Epidermal melanocyte (primary cell): ENCODE measurements at regions not wholly inside any gene's neighbourhood (a gene's known extent, or its start where the extent isn't known, plus 50 kb on each side); places are given as distances from the start of the nearest gene placed in this dataset.

Experiments used
- DNase-seq: peaks from one replicate; pipeline ENCODE4 v3.0.0; 2011; ENCODE audit warnings: low spot score; ENCODE audit not compliant: insufficient read length

DNA sequence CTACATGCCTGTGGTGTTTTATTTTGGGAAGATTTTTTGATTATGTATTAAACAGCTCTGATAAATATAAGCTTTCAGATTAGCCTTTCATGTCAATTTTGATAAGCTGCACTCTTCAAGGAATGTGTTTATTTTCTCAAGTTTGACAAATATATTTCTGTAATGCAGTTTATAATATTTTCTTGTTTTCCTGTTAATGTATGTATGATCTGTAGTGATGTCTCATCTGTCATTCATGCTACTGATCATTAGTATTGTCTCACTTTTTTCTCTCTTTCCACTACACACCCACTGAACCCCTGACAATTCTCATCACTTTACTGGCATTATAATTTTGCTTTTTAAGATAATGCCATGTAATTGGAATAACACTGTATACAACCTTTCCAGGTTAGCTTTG is 100.9 kb downstream of the TMEM18 start:
- DNase-seq, result no peak

DNA sequence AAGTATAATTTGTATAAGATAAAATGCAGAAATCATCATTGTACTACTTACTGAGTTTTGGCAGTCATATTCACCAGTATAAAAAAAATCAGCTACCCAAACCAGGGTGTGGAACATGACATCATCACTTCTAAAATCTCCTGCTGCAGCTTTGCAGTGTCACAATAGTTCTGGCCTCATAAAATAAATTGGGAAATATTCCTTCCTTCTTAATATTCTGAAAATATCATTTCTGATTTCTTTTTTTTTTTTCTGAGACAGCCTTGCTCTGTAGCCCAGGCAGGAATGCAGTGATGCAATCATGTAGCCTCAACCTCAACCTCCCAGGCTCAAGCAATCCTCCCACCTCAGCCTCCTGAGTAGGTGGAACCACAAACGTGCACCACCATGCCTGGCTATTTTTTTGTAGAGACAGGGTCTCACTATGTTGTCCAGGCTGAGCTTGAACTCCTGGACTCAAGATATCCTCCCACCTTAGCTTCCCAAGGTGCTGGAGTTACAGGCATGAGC is 101.4 kb downstream of the TMEM18 start:
- no peak for DNase-seq

DNA sequence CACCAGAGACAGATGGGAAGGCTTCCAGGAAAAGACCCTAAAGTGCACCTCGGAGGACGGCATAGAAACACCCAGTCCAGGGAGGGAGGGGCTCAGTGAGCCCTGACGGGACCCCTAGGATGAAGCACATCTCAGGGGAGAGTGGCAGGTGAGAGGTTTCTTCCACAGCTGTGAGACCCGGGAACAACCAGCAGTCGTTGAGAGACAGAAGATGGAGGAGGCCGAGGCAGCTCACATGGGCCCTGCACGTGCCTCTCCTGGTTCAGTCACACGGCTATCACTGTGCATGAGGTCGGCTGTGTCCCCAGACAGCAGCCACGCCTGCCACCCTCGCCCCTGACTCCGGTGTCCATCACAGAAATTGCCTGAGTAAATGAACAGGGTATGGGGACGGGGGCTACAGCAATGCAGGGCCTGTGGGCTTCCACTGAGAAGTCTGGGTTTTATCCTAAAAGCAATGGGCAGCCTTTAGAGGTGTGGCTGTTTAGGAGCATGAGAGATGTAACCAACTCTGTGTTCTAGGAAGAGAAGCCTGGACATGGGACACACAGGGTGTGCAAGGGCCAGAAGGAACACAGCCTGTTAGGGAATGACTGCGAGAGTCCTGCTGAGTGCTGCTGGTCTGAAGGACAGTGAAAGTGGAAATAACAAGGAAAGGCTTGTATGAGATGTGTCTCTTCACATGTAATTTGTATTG is 102.0 kb downstream of the TMEM18 start:
- no peak for DNase-seq

DNA sequence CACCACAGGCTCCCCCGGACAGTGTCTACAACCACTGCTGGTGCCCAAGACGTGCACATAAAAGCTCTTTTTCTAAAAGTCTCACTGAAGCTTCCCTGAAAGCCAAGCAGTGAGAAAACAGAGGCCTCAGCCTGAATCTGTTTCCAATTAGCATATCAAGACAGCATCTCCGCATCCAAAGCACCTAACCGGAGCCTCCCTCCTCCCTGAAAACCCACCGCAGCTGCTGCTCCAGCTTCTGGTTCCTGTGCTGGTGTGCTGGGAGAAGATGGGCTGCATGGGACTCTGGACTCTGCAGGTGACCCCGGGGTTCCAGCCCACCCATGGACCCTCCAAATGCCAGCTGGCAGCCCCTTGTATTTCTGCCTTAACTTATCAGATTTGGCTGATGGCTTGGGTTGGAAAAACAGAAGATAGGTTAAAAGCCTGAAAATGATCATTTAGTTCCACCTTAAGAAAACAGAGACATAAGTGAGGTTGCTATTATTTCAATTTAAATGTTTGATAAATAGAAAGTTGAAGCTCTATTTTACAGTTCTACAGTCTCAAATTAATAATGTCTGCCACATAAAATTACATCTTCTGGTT is 103.3 kb downstream of the TMEM18 start:
- no peak for DNase-seq

DNA sequence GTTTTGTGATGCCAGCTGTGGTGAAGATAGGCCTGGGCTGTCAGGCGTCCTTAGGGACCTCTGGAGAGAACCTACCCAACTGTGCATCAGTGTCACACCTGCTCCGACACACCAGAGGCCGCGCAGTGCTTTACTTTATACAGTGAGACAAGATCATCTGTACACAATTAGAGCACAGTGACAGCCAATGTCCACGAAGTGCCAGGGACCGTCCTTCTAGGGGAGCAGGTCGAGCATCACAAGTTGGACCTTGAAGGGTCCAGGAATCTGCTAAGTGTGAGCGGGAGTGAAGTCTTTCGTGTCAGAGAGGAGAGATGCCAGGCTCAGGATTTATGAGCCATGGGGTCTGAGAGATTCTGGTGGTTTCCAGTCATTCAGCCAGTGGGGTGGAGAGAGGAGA is 104.2 kb downstream of the TMEM18 start:
- no peak for DNase-seq

DNA sequence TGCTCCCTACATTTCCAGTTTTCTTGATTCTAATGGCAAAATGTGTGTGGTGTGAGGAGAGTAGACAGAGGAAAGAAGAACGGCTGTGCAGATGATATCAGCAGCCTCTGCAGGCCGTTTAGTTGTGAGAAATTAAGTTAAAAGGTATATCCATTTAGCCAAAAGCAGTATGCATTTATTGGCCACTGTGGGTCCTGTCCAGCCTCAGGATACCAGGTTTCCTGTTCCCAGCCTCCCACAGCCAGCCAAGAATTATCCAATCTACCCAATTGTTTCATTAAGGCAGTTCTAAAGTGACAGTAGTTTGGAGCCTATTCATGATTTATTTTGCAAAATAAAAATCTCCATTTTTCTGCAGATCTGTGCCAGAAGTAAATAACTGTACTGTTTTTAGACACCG is 107.5 kb downstream of the TMEM18 start:
- no peak for DNase-seq

DNA sequence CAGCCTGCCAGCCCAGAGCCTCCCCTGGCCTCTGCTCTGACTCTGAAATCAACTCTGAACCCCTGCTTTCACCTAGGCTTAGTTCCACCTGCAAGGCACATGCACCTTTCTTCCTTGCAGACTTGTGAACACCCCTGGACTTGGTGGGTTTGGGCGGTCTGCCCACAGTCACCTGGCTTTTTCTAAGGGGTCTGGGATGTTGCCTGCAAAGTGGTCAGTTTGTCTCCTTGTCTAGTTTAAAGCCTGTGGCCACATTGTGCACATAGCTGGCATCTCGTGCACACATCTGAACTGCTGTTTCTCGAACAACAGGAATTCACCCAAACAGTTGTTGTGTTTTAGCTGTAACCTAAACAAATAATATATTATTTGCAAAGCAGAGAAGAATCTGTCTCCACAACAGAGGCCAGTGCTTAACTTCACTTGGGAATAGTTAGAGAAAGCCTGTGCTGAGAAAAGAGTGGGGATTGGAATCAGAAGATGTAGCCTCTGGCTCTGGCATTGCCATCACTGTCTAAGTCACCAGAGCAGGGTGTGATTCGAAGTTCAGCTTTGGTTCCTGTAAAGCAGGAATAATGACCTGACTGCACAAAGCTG is 108.5 kb downstream of the TMEM18 start:
- DNase-seq, result no peak

DNA sequence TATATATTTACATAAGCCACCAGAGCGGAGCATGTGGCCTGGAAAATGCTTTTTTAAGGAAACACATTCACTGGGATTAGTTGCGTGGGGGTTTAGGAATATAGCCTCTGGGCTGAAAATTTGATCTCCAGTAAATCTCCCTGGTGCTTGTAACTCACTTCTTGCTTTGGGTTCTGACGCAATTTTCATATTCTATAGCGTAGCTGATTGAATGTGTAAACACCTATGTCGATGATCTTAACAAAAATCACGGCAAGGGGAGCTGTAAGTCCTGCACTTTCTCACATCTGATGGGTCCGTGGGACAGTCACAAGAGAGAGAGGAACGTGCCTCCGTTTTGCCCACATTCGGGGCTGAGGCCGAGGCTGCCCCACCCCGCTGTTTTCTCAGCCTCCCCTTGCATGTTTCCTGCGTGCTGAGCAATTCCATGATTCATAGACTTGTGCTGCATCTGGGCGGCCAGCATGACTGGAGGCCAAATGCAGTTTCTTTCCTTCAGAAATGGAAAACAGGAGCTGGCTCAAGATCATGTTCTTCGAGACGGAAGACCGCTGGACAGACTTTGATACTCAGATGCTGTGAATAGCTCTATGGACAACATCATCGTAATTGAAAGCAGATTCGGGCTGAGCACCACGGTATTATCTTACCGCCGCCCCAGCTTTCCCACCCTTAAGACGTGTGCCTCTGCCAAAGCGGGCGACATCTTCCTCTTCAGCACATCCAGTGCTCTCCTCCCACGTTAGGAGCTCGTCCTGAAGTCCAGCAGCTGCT is 109.2 kb downstream of the TMEM18 start:
- no peak for DNase-seq

DNA sequence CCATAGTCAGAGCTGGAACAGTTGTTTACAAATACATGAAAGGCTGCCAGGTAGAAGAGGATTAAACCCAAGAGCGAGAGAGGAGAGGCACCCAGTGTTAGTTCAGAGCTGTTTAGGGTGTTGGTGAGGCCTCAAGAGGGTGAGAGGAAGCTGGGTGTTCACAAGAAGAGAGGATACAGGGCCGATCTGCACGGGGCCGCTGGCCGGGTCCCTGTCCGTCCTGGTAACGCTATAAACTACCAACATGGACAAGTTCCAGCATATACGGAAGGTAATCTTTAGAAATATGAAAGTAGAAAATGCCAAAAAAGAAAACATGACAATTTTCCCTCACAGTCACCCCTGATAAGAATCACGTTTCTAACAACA is 109.7 kb downstream of the TMEM18 start:
- DNase-seq, result no peak

DNA sequence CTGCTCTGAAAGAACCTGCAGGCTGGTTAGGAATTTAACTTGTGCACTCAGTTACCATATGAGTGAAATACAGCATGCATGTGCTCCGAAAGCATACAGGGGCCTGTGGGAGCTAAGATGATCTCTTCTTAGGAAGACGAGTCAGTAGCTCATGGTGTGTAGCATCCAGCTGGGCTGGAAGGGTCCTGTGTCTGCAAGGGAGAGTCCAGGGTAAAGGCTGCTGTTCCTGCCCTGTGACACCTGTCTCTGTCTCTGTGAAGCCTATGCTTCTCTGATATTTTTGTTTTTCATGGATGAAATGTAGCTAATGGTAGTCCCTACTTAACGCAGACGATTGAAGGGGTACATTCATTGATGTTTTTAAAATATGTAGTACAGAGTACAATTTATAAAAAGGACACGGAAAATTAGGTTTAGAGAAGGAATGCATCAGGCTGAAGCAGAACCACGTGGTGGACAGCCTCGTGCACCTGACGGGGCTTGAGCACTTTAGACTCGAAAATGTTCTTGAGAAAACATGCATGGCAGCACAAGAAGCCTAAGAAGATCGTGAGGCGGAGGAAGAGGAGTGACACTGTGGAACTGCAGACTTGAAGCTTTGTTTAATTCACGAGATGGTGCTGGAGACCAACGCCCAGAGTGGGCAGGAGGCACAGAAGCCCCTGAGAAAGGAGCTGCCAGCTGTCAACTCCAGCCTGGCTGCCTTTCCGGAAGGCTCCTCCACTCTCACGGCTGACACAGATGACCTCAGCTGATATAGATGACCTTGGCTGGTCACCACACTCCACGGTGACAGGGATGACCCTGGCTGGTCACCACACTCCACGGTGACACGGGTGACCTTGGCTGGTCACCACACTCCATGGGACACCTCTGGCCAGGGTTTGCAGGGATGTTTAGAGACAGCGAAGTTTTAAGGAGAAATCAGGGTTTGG is 110.6 kb downstream of the TMEM18 start:
- no peak for DNase-seq

DNA sequence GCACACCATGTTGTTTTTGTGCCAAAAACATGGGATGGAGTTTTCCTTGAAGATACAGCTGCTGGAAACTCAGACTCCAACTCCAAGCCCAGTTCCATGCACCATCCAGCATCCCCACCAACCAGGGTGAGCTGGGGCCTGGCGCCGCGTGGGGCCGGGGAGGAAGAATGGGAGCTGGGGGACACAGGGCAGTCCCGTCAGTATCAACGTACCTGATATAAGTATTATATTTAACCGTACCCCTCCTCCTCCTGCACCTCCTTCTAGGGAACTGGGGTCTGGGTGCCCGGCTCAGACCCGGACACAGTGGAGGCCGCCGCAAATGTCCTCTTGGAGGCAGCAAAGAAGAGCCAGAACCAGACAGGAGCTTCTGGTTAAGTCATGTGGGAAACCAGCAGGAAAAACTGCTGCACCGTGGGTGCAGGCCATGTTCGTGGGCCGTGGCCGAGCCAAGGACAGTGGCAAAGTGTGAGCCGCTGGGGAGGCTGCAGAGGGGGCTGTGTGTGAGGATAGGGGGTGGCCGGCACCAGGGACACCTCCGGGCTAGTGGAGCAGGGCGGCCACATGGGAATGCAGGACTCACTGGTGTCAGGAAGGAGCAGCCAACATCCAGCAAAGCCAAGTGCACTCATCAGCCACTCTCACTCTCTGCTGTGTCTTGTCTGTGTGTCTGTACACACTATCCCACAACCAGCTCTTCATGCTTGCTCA is 112.6 kb downstream of the TMEM18 start:
- no peak for DNase-seq

DNA sequence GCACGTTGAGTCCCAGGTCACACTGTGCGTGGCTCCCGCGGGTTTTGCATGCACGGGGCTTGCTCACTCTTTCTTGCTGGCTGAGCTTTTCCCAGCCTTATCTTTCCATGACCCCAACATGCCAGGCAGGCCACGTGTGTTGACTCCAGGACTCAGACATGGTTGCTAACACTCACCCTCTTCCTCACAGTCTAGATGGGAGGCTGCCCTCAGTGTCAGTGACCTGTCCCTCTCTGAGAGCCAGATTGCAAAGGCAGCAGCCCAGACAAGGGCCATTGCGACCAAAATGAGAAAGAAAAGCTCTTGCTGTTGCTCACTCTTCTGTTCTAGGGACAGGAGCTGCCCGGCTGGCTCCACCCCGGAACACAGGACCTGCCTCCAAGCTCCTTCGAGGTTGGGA is 113.7 kb downstream of the TMEM18 start:
- DNase-seq, result no peak

DNA sequence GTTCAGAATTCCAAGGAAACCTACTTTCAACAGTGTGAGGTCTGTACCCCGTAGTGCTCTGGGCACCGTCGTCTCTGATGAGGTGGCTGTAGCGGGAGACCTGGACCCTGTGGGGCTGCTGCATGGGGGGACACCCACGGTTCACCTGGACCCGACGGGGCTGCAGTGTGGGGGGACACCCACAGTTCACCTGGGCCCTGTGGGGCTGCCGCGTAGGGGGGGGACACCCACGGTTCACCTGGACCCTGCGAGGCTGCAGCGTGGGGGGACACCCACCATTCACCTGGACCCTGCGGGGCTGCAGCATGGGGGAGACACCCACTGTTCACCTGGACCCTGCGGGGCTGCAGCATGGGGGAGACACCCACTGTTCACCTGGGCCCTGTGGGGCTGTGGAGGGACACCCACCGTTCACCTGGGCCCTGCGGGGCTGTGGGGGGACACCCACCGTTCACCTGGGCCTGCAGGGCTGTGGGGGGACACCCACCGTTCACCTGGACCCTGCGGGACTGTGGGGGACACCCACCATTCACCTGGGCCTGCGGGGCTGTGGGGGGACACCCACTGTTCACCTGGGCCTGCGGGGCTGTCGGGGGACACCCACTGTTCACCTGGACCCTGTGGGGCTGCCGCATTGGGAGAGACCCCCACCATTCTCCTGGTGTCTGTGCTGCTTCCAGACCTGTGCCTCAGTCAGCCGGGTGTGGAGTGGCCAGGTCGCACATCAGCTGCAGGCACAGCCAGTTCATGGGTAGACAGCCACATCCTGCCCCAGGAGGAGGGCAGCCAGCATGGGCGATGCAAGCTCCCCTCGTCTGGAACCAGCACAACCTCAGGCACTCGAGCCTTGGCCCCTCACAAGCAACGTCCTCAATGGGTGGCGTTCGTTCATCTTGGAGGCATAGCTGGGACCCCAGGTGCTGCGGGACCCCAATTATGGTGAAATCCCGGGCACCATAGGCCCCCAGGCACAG is 114.5 kb downstream of the TMEM18 start:
- DNase-seq, result no peak

DNA sequence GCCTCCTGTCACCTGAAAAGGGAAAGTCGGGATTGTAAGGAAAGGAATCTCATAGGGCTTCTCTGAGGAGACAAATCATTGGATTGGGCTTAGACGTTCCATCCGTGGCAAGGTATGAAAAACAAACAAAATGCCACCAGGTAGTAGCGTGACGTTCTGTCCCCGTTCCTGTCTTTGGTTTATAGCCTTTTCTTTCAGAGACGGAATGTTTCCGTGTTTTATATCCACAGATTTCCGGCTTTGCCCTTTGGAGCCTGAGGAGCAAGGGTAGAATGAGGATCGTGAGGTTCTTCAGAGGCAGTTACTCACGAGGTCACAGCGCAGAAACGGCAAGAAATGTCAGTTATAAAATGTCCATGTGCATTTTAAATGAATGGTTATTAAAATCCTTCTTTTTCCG is 118.3 kb downstream of the TMEM18 start:
- no peak for DNase-seq

DNA sequence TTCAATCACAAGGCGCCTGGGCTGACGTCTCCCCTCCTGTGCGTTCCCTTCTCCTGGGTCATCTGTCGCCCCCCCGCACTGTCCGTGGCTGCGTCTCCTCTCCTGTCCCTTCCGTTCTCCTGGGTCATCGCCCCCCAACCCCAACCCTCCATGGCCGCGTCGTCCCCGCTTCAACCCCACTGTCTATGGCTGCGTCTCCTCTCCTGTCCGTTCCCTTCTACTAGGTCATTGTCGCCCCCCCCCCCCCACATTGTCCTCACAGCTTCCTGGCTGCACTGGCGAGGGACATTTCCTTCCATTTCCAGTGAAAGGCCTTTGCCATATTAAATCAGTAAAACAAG is 118.9 kb downstream of the TMEM18 start:
- no peak for DNase-seq

DNA sequence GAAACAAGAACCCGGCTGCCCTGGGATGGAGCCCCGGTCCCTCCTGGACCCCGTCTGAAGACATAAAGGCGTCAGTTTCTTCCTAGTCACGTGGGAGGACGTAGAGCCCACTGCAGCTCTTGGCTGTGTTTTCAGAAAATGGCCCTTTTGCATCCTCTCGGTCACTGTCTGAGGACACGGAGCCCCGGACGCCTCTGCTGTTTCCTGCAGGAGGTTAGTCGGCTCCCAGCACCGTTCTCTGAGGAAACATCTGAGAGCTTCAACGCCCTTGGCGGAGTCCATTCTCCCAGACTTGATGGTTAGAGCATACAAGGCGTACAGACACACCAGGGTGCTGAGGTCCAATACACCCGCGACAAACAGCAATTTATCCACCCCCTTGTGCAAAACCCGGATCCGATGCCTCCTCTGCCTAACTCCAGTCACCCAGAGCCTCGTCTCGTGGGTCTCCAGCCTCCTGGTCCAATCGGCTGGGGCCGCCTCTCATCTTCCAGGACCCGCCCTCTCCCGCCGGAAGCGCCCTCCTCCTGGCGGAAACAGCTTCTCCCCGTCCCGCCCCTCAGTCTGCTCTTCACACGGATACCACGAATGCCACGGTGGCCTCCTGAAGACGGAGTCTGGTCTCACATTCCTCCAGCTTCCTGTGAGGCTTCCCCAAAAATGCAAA is 119.4 kb downstream of the TMEM18 start:
- DNase-seq, result no peak

DNA sequence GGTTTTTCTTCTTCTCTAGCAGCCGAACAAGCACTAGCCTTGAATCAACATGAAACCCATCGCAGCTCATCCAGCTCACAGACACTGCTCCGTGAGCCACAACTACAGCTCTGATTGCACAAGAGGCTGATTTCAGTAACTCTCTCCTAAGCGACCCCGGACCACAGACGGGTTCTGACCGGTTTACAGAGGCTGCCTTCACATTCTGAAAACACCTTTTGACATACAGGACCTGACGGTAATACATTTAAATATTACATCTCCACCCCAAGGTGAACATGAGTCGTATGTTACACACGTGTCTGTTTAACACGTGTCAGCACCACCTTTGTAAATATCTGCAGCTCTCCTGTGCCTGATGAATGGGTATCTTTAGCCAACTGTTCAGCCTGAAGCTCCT is 120.7 kb downstream of the TMEM18 start:
- DNase-seq, result no peak

DNA sequence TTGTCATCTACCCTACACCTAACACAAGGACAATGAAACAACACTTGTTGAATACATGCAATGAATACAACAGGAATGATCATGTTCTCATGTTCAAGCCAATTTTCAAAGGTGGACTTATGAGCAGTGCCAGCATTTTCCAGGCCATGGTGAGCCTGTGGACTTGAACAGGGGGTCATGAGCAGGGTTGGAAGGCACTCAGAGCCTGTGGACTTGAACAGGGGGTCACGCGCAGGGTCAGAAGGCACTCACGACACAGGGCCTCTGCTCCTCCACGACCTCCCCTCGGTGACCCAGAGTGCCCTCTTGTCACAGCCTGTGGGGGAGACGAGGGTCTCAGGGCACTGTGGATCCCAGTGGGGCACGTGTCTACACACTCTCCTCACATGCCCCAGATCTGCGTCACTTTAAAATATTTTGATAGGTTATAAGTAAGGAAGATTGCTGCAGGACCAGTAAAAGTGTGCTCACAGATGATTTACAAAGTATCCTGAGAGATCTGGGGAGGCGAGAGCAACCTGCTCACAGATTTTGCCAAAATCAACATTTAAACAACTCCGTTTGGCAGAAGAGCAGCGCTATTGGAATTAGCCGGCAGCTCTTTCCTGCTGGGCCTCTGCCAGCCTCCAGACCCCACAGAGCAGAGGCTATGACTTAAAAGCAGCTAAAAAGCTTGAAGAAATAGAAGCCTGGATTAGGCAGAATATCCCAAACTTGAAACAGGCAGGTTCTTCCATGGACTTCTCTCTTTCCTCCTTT is 121.9 kb downstream of the TMEM18 start:
- no peak for DNase-seq
